B cell (primary cell): ENCODE measurements at regions not wholly inside any gene's neighbourhood (a gene's known extent, or its start where the extent isn't known, plus 50 kb on each side); places are given as distances from the start of the nearest gene placed in this dataset.

ENCODE experiments used
- ATAC-seq: fragments of 200-7000 bp; cut with Tn5 transposase; one replicate; pipeline ENCODE4 v1.10.0; 2021; ENCODE audit warnings: low read depth, mild to moderate bottlenecking, moderate number of reproducible peaks, moderate library complexity
- CTCF ChIA-PET: fragments of 350-600 bp; sonication (Branson Sonifier 250); formaldehyde crosslinking; loops from one replicate; lab custom pipeline; 2021; ENCODE audit warnings: antibody characterized with exemption, inconsistent platforms; lab: Charles Lee
- POLR2A ChIA-PET: fragments of 350-600 bp; sonication (Branson Sonifier 250); formaldehyde crosslinking; loops from one replicate; lab custom pipeline; 2021; ENCODE audit warnings: antibody characterized with exemption; lab: Charles Lee
- DNase-seq: peaks from one replicate; pipeline ENCODE4 v3.0.0; 2013
- H2AFZ ChIP-seq: 2 replicates; pipeline ENCODE4 v1.6.1; 2012; ENCODE audit warnings: mild to moderate bottlenecking, low read depth, low read length; ENCODE audit not compliant: insufficient read depth, poor library complexity, severe bottlenecking
- H3K27ac ChIP-seq, 2 donors: 1 replicate in 1 of 2; 2 replicates in 1 of 2; pipeline ENCODE4 v1.5.1; 2012 to 2013; ENCODE audit warnings: low read length in 2 of 2, mild to moderate bottlenecking in 2 of 2, moderate library complexity in 1 of 2
- H3K27me3 ChIP-seq, 4 experiments: fragments of 200-600 bp in 1 of 4; sonication (generic) in 1 of 4; replicated peaks in 1 of 4; 1 replicate in 2 of 4; 2 replicates in 2 of 4; pipeline versions ENCODE4 v1.6.1 to v1.7.0; 2013 to 2016; ENCODE audit warnings: low read length in 3 of 4, mild to moderate bottlenecking in 2 of 4, mixed read lengths in 1 of 4, moderate library complexity in 1 of 4; ENCODE audit not compliant: insufficient read depth in 4 of 4, control insufficient read depth in 3 of 4; ENCODE audit errors: control extremely low read depth in 1 of 4
- H3K36me3 ChIP-seq, 2 experiments: replicated peaks in 1 of 2; 1 replicate in 1 of 2; 2 replicates in 1 of 2; pipeline versions ENCODE4 v1.6.1 to v1.7.1; 2013; ENCODE audit warnings: low read length in 1 of 2; ENCODE audit not compliant: insufficient read depth in 2 of 2, control insufficient read depth in 1 of 2; ENCODE audit errors: control extremely low read depth in 1 of 2, extremely low read depth in 1 of 2
- H3K4me1 ChIP-seq, 2 donors: fragments of 200-600 bp in 1 of 2; sonication (generic) in 1 of 2; 1 replicate in 1 of 2; 2 replicates in 1 of 2; pipeline versions ENCODE4 v1.5.1 to v1.6.1; 2013 to 2017; ENCODE audit warnings: low read length in 2 of 2; ENCODE audit not compliant: control insufficient read depth in 2 of 2, insufficient read depth in 2 of 2
- H3K4me2 ChIP-seq: replicated peaks from 2 replicates; pipeline ENCODE3; 2012; ENCODE audit warnings: mild to moderate bottlenecking, low read depth, low read length; ENCODE audit not compliant: poor library complexity, severe bottlenecking
- H3K4me3 ChIP-seq, 5 experiments: fragments of 200-600 bp in 1 of 5; sonication (generic) in 1 of 5; 1 replicate in 3 of 5; 2 replicates in 2 of 5; pipeline versions ENCODE4 v1.5.1 to v1.7.0; 2011 to 2016; ENCODE audit warnings: low read length in 4 of 5, mild to moderate bottlenecking in 4 of 5, low read depth in 2 of 5, control low read depth in 1 of 5, moderate library complexity in 1 of 5; ENCODE audit not compliant: insufficient read depth in 1 of 5; ENCODE audit errors: control extremely low read depth in 1 of 5, extremely low read depth in 1 of 5
- H3K79me2 ChIP-seq: fragments of 200-600 bp; sonication (generic); one replicate; pipeline ENCODE4 v1.6.0; 2016; ENCODE audit warnings: low read length; ENCODE audit not compliant: control insufficient read depth, insufficient read depth
- H3K9ac ChIP-seq: fragments of 200-600 bp; sonication (generic); 2 replicates; pipeline ENCODE4 v1.6.1; 2017; ENCODE audit warnings: mild to moderate bottlenecking, low read length, moderate library complexity
- H3K9me3 ChIP-seq, 3 donors: one replicate each; pipeline versions ENCODE4 v1.6.1 to v1.7.1; 2013; ENCODE audit warnings: low read length in 2 of 3; ENCODE audit not compliant: control insufficient read depth in 2 of 3, insufficient read depth in 1 of 3; ENCODE audit errors: control extremely low read depth in 1 of 3
- H4K20me1 ChIP-seq: 2 replicates; pipeline ENCODE4 v1.6.0; 2012; ENCODE audit warnings: mild to moderate bottlenecking, low read length; ENCODE audit not compliant: insufficient read depth, control insufficient read depth, poor library complexity, severe bottlenecking
- H3K27ac Mint-ChIP-seq: one replicate; pipeline ENCODE4 v1.8.0; 2021; ENCODE audit warnings: mixed read lengths
- H3K27me3 Mint-ChIP-seq: one replicate; pipeline ENCODE4 v1.8.0; 2021; ENCODE audit warnings: mixed read lengths
- H3K4me1 Mint-ChIP-seq: one replicate; pipeline ENCODE4 v1.8.0; 2021; ENCODE audit warnings: mixed read lengths
- H3K4me3 Mint-ChIP-seq: one replicate; pipeline ENCODE4 v1.8.0; 2021; ENCODE audit warnings: mixed read lengths
- H3K9me3 Mint-ChIP-seq: one replicate; pipeline ENCODE4 v1.8.0; 2022; ENCODE audit warnings: mixed read lengths; ENCODE audit not compliant: insufficient read depth
- CTCF ChIP-seq: fragments of 200-600 bp; IDR thresholded peaks from one replicate; pipeline ENCODE4 v1.8.0; 2022; ENCODE audit warnings: antibody characterized with exemption, mild to moderate bottlenecking
- EZH2 ChIP-seq: IDR thresholded peaks from 2 replicates; pipeline ENCODE4 v1.6.1; 2012; ENCODE audit warnings: borderline replicate concordance, low read depth, mild to moderate bottlenecking, moderate library complexity, low read length; ENCODE audit not compliant: insufficient read depth, poor library complexity, severe bottlenecking
- WGBS: methylation state at CpG from one replicate; pipeline ENCODE4 v1.1.5; 2013; ENCODE audit warnings: missing lambda C conversion rate; ENCODE audit not compliant: insufficient coverage; 5-methylcytosine and 5-hydroxymethylcytosine counted together
- intact Hi-C: fragments of 100-400 bp; cut with micrococcal nuclease; formaldehyde crosslinking; loops from one replicate; pipeline ENCODE4 v1.10.0; 2022

GRCh38 chr6:23672737-23673136 is 453.3 kb upstream of the NRSN1 start:
- no peak for TF ChIP-seq CTCF
- TF ChIP-seq EZH2 = no peak
- no peaks in the 10 kb centered on the region for H3K36me3 ChIP-seq
- no peak overlapping the region for H3K9ac ChIP-seq
- CTCF ChIA-PET = no interaction called here
- no peaks in the 10 kb centered on the region for H3K79me2 ChIP-seq
- intact Hi-C loops = no loop called here
- Mint-ChIP-seq H3K4me1 (no peaks in the 10 kb centered on the region), H3K9me3 (peaks cover 18% of the 10 kb centered on the region), H3K27me3 (no peaks in the 10 kb centered on the region), H3K4me3 (no peak overlapping the region), H3K27ac (no peak overlapping the region)
- DNase-seq (no peak), ATAC-seq (no peak)
- 100% methylated on average over 1 of the region's 5 CpGs for whole genome bisulfite sequencing
- H3K9me3 ChIP-seq = peaks cover 3 to 13% (median 9%) of the 10 kb centered on the region in 3 donors
- H4K20me1 ChIP-seq = no peaks in the 10 kb centered on the region
- H2AFZ ChIP-seq = no peak overlapping the region
- no peaks in the 10 kb centered on the region for H3K27me3 ChIP-seq
- POLR2A ChIA-PET = no interaction called here
- H3K4me3 ChIP-seq = no peak overlapping the region
- no peak overlapping the region for H3K4me2 ChIP-seq
- H3K4me1 ChIP-seq = no peaks in the 10 kb centered on the region
- no peak overlapping the region for H3K27ac ChIP-seq

- ATAC-seq (no peak), DNase-seq (no peak)
- intact Hi-C loops = no loop called here
- H2AFZ ChIP-seq = no peak overlapping the region
- no peaks in the 10 kb centered on the region for H4K20me1 ChIP-seq
- H3K9ac ChIP-seq = no peak overlapping the region
- no peak overlapping the region for H3K4me3 ChIP-seq
- no peaks in the 10 kb centered on the region for H3K27me3 ChIP-seq
- H3K79me2 ChIP-seq = no peaks in the 10 kb centered on the region
- H3K36me3 ChIP-seq = no peaks in the 10 kb centered on the region
- H3K4me2 ChIP-seq = no peak overlapping the region
- no peaks in the 10 kb centered on the region for H3K4me1 ChIP-seq
- no peak overlapping the region for H3K27ac Mint-ChIP-seq
- peaks cover 0 to 4% (median 3%) of the 10 kb centered on the region in 3 donors for H3K9me3 ChIP-seq
- POLR2A ChIA-PET = no interaction called here
- no peaks in the 10 kb centered on the region for H3K27me3 Mint-ChIP-seq
- CTCF ChIA-PET = no interaction called here
- H3K4me1 Mint-ChIP-seq = no peaks in the 10 kb centered on the region
- peaks cover 11% of the 10 kb centered on the region for H3K9me3 Mint-ChIP-seq
- no peak overlapping the region for H3K4me3 Mint-ChIP-seq
- no peak overlapping the region for H3K27ac ChIP-seq
- 80% methylated on average over 1 of the region's 3 CpGs for WGBS
- TF ChIP-seq EZH2 = no peak
- TF ChIP-seq CTCF = no peak
Observed at GRCh38 chr6:23678626-23679025, 447.4 kb upstream of the NRSN1 start.
